Heart right ventricle (tissue), 16 donors: ENCODE measurements at regions not wholly inside any gene's neighbourhood (a gene's known extent, or its start where the extent isn't known, plus 50 kb on each side); places are given as distances from the start of the nearest gene placed in this dataset.
A peak's percentile ranks its signal among the peaks of the same experiment; 100 is the strongest.

ENCODE experiments used
- ATAC-seq, 8 donors: fragments of 200-7000 bp; cut with Tn5 transposase; one replicate each; pipeline ENCODE4 v1.9.1; 2020; ENCODE audit warnings: mild to moderate bottlenecking in 8 of 8, moderate library complexity in 8 of 8, moderate number of reproducible peaks in 1 of 8
- DNase-seq, 2 donors: peaks; one replicate each; pipeline ENCODE4 v3.0.0-alpha.2; 2020
- H3K27ac ChIP-seq, 10 donors: fragments of 200-600 bp; sonication (generic) in 2 of 10; one replicate each; pipeline versions ENCODE4 v1.5.0 to v1.8.0; 2020 to 2022; ENCODE audit warnings: mild to moderate bottlenecking in 3 of 10
- H3K27me3 ChIP-seq, 7 donors: fragments of 200-600 bp; one replicate each; pipeline ENCODE4 v1.8.0; 2021 to 2022; ENCODE audit warnings: mild to moderate bottlenecking in 2 of 7
- H3K36me3 ChIP-seq, 9 donors: fragments of 200-600 bp; sonication (generic) in 1 of 9; one replicate each; pipeline versions ENCODE4 v1.5.0 to v1.8.0; 2020 to 2022; ENCODE audit warnings: mild to moderate bottlenecking in 2 of 9
- H3K4me1 ChIP-seq, 9 donors: fragments of 200-600 bp; sonication (generic) in 1 of 9; one replicate each; pipeline versions ENCODE4 v1.5.0 to v1.8.0; 2020 to 2022; ENCODE audit warnings: mild to moderate bottlenecking in 4 of 9
- H3K4me3 ChIP-seq, 10 donors: fragments of 200-600 bp; sonication (generic) in 2 of 10; one replicate each; pipeline versions ENCODE4 v1.5.0 to v1.8.0; 2020 to 2022; ENCODE audit warnings: mild to moderate bottlenecking in 7 of 10, moderate library complexity in 2 of 10
- H3K9me3 ChIP-seq, 11 donors: fragments of 200-600 bp in 10 of 11; sonication (generic) in 2 of 11; one replicate each; pipeline versions ENCODE4 v1.5.0 to v1.8.0; 2013 to 2022; ENCODE audit warnings: mild to moderate bottlenecking in 2 of 11, control low read depth in 1 of 11, moderate library complexity in 1 of 11
- WGBS, 2 donors: extraction: QIAGEN DNeasy Blood & Tissue Kit; methylation state at CpG; one replicate each; pipeline ENCODE4 v1.1.7; 2013; ENCODE audit warnings: inconsistent platforms in 1 of 2; 5-methylcytosine and 5-hydroxymethylcytosine counted together
- intact Hi-C, 10 donors: fragments of 100-400 bp; cut with DNase I; formaldehyde crosslinking; loops; one replicate each; pipeline versions ENCODE4 v1.11.1 to v1.14.2; 2022
- TF ChIP-seq, protein P1 (sequence below), 9 donors: fragments of 200-600 bp; sonication (generic) in 2 of 9; IDR thresholded peaks; one replicate each; pipeline versions ENCODE4 v1.5.0 to v1.8.0; 2021 to 2022; ENCODE audit warnings: antibody characterized with exemption in 9 of 9, mild to moderate bottlenecking in 5 of 9, moderate library complexity in 1 of 9
- donor health status: Arrhythmogenic right ventricular cardiomyopathy.
- donor health status: ischemic (EF 13 %, LVEDD 7.1; RV severe dilation, severe dysfunction).
- donor health status: healthy with polysubstance abuse.
- donor health status: DM: no; HTN: yes; CAD: no.
- donor health status: DM: no; HTN: no; CAD: no.
- donor health status: ischemic (EF 25% LVEDD 6.9; RV normal size, moderate dysfunction).
- donor health status: ischemic (EF 25% LVEDD 5.7; RV mildly dilated, moderate dysfunction).
- donor health status: healthy.
- donor health status: DM: yes; HTN: yes; CAD: no.
- donor health status: Ischemic cardiomyopathy.
- donor health status: ischemic (EF 35%, LVEDD 5.7; RV mildly dilated, moderate dysfunction).
- donor health status: nonischemic (EF 11% LVEDD 7.7; RV severe dilation, severe dysfunction).
- donor health status: DM: yes; HTN: yes; CAD: no.
- donor health status: PGD.
- donor health status: ischemic (EF 29% LVEDD 5.4; RV normal size, mild dysfunction).
- donor health status: nonischemic (EF 23%, LVEDD 6.1; RV moderate dilation, normal function).

DNA sequence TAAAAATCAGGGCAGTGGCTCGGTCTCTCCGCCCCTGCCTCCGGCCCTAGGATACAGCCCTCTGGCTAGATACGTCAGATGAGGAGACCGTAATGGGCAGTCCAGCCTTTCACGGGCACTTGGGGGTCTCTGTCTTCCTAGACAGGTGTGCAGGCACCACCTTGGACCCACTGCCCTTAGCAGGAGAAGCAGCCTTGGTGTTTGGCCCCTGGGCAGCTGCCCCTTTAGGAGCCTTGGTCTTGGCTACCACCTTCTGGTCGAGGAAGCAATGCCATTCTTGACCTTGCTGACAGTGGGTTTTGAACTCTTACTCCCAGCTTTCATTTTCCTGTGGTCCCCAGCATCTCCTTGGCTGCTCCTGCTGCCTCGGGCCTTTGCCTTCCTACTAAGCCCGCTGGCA lies 149.7 kb upstream of the FRMD4B start:
- TF ChIP-seq, protein P1, sequence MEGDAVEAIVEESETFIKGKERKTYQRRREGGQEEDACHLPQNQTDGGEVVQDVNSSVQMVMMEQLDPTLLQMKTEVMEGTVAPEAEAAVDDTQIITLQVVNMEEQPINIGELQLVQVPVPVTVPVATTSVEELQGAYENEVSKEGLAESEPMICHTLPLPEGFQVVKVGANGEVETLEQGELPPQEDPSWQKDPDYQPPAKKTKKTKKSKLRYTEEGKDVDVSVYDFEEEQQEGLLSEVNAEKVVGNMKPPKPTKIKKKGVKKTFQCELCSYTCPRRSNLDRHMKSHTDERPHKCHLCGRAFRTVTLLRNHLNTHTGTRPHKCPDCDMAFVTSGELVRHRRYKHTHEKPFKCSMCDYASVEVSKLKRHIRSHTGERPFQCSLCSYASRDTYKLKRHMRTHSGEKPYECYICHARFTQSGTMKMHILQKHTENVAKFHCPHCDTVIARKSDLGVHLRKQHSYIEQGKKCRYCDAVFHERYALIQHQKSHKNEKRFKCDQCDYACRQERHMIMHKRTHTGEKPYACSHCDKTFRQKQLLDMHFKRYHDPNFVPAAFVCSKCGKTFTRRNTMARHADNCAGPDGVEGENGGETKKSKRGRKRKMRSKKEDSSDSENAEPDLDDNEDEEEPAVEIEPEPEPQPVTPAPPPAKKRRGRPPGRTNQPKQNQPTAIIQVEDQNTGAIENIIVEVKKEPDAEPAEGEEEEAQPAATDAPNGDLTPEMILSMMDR (IDR thresholded peaks at IDR 0.05): no peak
- Histone ChIP-seq H3K27ac (no peak overlapping the region), H3K9me3 (no peaks in the 10 kb centered on the region), H3K4me1 (peaks cover 0 to 33% (median 14%) of the 10 kb centered on the region in 9 donors), H3K36me3 (no peaks in the 10 kb centered on the region), H3K27me3 (peaks cover 0 to under 1% (median 0%) of the 10 kb centered on the region in 7 donors), H3K4me3 (no peak overlapping the region)
- DNase-seq: no peak
- 87 to 94% methylated on average over 9 of the region's 9 CpGs for WGBS, 2 donors
- ATAC-seq: peak in 1 of 8 donors; percentile 15
- intact Hi-C loops: loop anchor here in 2 of 10 donors (10.0 kb wide), 2 partner anchors 81 to 101 kb away; no protein-coding TSS in a partner anchor

DNA sequence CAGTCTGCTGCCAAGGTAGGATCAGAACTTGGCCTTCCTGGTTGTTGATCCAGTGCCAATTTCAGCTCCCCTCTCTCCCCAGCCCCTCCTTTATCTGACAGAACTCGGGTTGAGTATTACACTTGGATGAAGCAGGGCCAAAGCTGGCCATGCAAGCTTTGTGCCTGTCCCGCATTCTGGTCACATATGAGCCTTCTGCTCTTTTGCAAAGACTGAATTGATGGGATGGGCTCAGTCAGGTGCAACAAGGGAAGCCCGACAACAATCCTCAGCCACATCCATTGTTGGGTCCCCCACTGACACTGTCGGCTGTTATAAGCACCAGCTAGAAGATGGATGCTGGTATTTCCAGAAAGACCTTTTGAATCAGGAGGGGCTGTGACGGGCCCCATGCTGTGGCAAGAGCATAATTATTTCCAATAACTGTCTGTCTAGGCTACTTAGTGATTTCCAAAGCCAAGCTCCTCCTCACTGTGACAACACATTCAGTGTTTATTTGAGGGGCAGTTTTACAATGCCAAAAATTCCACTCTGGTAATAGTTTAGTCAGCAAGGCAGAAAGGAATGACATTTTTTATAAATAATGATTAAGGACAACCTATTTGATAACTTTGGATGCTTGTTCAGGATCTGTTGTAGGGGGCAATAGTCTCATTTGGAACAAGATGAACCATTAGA lies 146.8 kb upstream of the FRMD4B start:
- intact Hi-C loops: loop anchor here in 2 of 10 donors (10.0 kb wide), 2 partner anchors 78 to 98 kb away; no protein-coding TSS in a partner anchor
- WGBS, 2 donors: 62 to 67% methylated on average over 5 of the region's 5 CpGs
- Histone ChIP-seq H3K36me3 (no peaks in the 10 kb centered on the region), H3K4me1 (peaks cover 0 to 22% (median 8%) of the 10 kb centered on the region in 9 donors), H3K4me3 (no peak overlapping the region), H3K9me3 (no peaks in the 10 kb centered on the region), H3K27me3 (no peaks in the 10 kb centered on the region), H3K27ac (peak overlapping the region in 1 of 10 donors; percentile 15)
- peak in 4 of 8 donors; percentile 28 to 44 (median 33) for ATAC-seq
- TF ChIP-seq, protein P1 (IDR thresholded peaks at IDR 0.05): no peak
- no peak for DNase-seq

DNA sequence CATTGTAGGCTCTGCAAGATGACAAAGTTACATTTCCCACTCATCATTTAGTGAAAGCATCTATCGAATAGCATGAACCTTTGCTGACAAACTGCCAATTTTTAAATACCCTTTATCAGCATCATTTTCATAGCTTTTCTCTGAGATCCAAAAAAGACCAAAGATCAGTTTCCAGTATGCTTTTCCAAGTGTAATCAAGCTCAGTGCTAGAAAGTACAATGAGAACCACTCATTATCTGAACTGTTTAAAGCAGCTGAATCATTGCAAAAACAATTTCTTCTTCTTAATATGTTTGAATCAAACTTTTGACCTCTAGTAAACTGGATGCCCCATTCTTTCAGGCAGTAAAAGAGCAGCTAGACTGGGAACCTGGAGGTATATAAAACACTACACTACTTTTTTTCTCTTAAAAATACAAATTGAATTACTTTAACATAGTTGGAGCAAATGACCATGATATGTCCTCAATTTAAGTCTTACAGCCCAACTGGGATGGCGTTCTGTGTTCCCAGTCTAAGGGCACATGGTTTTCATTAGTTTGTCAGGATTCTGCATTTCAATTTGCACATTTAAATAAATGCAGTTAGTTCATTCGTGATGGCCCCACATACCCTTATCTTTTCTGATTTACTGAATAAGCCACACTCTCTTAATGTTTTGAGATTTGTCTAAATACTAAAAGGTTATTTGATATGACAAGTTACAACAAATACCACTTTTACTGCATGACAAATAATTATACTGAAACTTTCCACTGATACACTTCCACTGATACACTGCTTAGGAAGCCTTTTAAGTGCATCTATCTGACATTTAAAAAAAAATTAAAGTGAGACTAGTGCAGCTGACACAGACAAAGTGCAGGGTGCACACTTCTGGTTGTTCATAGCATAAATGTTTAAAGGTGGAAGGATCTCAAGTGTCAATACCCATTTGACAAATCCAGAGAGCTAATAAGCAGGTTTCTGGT lies 146.0 kb upstream of the FRMD4B start:
- intact Hi-C loops: loop anchor here in 2 of 10 donors (10.0 kb wide), 2 partner anchors 77 to 97 kb away; no protein-coding TSS in a partner anchor
- 61 to 69% methylated on average over 3 of the region's 3 CpGs for WGBS, 2 donors
- H3K4me1 ChIP-seq: peaks cover 0 to 23% (median 9%) of the 10 kb centered on the region in 9 donors
- H3K36me3 ChIP-seq: no peaks in the 10 kb centered on the region
- no peaks in the 10 kb centered on the region for H3K27me3 ChIP-seq
- H3K9me3 ChIP-seq: no peaks in the 10 kb centered on the region
- H3K27ac ChIP-seq: peak overlapping the region in 1 of 10 donors; percentile 15
- DNase-seq (no peak), ATAC-seq (no peak)
- H3K4me3 ChIP-seq: no peak overlapping the region
- TF ChIP-seq, protein P1 (IDR thresholded peaks at IDR 0.05): no peak

DNA sequence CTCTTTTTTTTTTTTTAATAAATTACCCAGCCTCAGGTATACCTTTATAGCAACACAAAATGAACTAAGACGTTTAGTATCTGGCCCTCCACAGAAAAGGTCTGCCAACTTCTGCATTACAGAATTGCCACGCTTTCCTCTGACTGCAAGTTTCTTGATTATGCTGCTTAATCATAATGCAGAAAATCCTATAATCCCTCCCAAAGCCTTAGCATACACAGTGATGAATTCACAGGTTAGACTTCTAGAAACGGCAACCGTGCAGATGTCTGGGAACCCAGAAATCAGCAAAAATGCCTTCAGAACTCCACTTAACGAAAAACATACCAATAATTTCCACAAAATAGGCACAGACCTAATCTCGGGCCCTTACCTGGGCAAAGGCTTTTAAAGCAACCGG lies 144.7 kb upstream of the FRMD4B start:
- intact Hi-C loops: loop anchor here in 2 of 10 donors (10.0 kb wide), 2 partner anchors 76 to 96 kb away; no protein-coding TSS in a partner anchor
- Histone ChIP-seq H3K36me3 (no peaks in the 10 kb centered on the region), H3K9me3 (no peaks in the 10 kb centered on the region), H3K4me3 (no peak overlapping the region), H3K4me1 (peaks cover 0 to 32% (median 14%) of the 10 kb centered on the region in 9 donors), H3K27ac (no peak overlapping the region), H3K27me3 (no peaks in the 10 kb centered on the region)
- ATAC-seq: no peak
- no peak for DNase-seq
- 93 to 95% methylated on average over 7 of the region's 7 CpGs for WGBS, 2 donors
- TF ChIP-seq, protein P1 (IDR thresholded peaks at IDR 0.05): no peak
